ENCODE measurements at regions not wholly inside any gene's neighbourhood (a gene's known extent, or its start where the extent isn't known, plus 50 kb on each side); places are given as distances from the start of the nearest gene placed in this dataset.

DNA sequence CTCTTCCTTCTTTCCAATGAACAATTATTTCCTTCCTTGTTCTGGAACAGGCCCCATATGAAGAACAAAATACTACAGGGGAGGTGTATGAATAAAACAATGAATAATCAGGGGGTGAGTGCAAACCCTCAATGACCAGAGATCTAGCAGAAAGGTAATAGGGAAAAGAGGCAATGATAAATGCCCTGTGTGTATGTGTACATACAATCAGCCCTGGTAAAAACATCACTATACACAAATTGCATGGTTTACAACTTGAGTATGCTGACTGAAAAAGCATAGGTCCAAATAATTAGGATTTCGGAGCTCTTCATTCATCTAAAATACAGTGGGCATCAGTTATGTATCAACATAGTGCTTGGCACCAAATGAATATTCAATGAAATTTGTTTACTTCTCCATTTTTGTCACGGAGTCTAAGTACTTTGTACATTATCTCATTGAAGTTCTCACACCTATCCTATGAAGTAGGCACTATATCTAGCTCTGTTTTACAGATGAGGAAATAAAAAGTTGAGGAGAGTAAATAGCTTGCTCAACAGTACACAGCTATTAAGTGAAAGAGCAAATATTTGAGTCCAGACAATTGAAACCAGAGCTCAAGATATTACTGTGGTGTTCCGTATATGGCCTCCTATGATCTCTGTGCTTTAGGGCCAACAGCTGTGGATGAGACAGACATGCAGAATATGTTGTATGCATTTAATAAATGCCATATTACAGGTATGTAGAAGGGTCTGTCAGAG, 1065.4 kb downstream of the SORCS3 start:
- H3K36me3 ChIP-seq, result no peaks in the 10 kb centered on the region
- peaks cover 0 to 6% (median 4%) of the 10 kb centered on the region in 3 donors for H3K4me1 ChIP-seq
- intact Hi-C loops (cut with DNase I), result no loop called here
- H3K27ac ChIP-seq, result no peak overlapping the region
- TF ChIP-seq, protein P1, sequence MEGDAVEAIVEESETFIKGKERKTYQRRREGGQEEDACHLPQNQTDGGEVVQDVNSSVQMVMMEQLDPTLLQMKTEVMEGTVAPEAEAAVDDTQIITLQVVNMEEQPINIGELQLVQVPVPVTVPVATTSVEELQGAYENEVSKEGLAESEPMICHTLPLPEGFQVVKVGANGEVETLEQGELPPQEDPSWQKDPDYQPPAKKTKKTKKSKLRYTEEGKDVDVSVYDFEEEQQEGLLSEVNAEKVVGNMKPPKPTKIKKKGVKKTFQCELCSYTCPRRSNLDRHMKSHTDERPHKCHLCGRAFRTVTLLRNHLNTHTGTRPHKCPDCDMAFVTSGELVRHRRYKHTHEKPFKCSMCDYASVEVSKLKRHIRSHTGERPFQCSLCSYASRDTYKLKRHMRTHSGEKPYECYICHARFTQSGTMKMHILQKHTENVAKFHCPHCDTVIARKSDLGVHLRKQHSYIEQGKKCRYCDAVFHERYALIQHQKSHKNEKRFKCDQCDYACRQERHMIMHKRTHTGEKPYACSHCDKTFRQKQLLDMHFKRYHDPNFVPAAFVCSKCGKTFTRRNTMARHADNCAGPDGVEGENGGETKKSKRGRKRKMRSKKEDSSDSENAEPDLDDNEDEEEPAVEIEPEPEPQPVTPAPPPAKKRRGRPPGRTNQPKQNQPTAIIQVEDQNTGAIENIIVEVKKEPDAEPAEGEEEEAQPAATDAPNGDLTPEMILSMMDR (IDR thresholded peaks at IDR 0.05), result no peak
- H3K27me3 ChIP-seq, result no peaks in the 10 kb centered on the region
- no peak for DNase-seq
- peak; percentile 64 to 93 (median 86) for ATAC-seq
- H3K4me3 ChIP-seq, result no peak overlapping the region
- FAIRE-seq, result no peak
- WGBS, 2 donors, result 43 to 46% methylated on average over 3 of the region's 3 CpGs
- H3K9me3 ChIP-seq, result no peaks in the 10 kb centered on the region

DNA sequence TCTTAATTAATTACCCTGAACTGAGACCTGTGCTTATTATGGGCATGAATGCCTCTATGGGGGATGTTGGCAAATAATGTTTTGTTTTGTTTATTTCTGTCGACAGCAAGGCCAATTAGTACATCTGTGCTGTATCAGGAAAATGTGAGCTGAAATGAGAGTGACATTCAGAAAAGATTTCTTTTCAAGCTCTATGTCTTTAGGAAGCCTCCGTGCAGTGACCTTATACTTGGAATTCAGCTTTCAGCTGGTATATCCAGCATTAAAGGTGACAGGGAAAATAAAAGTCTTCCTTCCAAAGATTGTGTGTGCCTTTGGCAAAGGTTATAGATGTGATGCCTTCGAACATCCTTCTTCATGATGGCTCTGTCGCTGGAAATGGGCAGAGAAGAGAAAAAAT, 1061.1 kb downstream of the SORCS3 start:
- H3K27ac ChIP-seq, result no peak overlapping the region
- peaks cover 0 to 6% (median 4%) of the 10 kb centered on the region in 3 donors for H3K4me1 ChIP-seq
- no peaks in the 10 kb centered on the region for H3K36me3 ChIP-seq
- no peak for DNase-seq
- H3K4me3 ChIP-seq, result no peak overlapping the region
- no peak for ATAC-seq
- intact Hi-C loops (cut with DNase I), result no loop called here
- TF ChIP-seq, protein P1 (IDR thresholded peaks at IDR 0.05), result no peak
- WGBS, 2 donors, result 79 to 82% methylated on average over 4 of the region's 4 CpGs
- H3K27me3 ChIP-seq, result no peaks in the 10 kb centered on the region
- FAIRE-seq, result no peak
- no peaks in the 10 kb centered on the region for H3K9me3 ChIP-seq

DNA sequence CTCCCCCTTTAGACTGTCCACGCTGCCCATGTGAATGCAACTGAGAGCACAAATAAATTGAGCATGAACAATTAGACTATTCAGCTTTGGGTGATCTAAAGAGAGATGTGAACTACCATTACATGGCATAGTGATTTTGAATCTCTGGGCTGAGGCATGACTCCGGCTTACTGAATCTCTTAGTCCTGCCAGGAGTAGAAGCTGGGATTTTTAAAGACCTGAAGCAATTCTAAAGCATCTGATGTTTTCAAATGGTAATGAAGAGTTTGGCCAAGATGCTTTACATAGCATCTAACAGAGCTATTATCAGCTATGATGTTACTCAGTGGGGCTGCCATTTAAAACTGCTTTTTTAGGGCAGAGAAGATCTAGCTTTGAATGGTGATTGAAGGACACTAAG, 1059.1 kb downstream of the SORCS3 start:
- TF ChIP-seq, protein P1 (IDR thresholded peaks at IDR 0.05), result no peak
- no peaks in the 10 kb centered on the region for H3K36me3 ChIP-seq
- H3K4me1 ChIP-seq, result peaks cover 0 to 3% (median 0%) of the 10 kb centered on the region in 3 donors
- no peak overlapping the region for H3K27ac ChIP-seq
- intact Hi-C loops (cut with DNase I), result no loop called here
- no peaks in the 10 kb centered on the region for H3K9me3 ChIP-seq
- WGBS, 2 donors, result 74 to 86% methylated on average over 2 of the region's 2 CpGs
- no peak overlapping the region for H3K4me3 ChIP-seq
- ATAC-seq, result no peak
- H3K27me3 ChIP-seq, result no peaks in the 10 kb centered on the region
- DNase-seq, result no peak
- no peak for FAIRE-seq

DNA sequence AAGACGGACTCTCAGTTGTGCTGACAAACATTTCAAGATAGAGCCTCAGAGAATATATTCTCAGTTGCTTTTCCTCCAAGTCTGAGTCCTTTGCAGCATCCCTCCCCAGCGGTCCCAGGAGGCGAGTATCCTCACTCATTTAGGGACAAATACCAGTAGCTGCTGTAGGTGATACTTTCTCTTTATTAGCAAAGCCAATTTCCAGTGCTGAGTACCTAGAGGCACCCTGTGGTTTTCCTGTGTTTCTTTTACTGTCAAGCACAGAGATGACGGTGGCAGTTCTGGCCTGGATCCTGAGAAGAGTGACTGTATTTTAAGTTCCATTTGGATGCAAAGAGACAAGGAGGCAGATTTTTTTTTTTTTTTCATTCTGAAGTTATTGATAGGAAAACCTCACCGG, 1058.4 kb downstream of the SORCS3 start:
- DNase-seq, result no peak
- Histone ChIP-seq H3K27me3 (no peaks in the 10 kb centered on the region), H3K4me1 (peaks cover 0 to 3% (median 0%) of the 10 kb centered on the region in 3 donors), H3K36me3 (no peaks in the 10 kb centered on the region), H3K9me3 (no peaks in the 10 kb centered on the region), H3K27ac (no peak overlapping the region), H3K4me3 (no peak overlapping the region)
- no peak for FAIRE-seq
- no peak for ATAC-seq
- WGBS, 2 donors, result 78 to 87% methylated on average over 5 of the region's 5 CpGs
- intact Hi-C loops (cut with DNase I), result no loop called here
- TF ChIP-seq, protein P1 (IDR thresholded peaks at IDR 0.05), result no peak

DNA sequence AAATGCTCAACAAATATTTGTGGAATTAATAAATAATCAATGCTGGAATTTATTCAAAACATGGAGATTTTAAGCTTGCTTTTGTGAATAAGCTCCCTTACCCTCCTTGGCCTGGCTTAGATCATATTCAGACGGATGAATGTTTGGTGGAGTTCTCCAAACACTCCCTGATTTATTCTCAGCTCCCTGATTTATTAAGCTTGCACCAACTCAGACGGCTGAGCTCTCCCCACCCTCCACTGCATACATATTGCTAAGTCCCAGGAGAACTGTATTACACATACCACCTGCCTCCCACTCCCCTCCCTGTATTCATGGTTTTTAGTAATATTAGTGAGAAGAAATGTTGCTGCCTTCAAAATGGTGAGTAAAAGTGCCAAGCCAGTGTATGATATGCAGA, 1057.5 kb downstream of the SORCS3 start:
- Histone ChIP-seq H3K36me3 (no peaks in the 10 kb centered on the region), H3K27me3 (no peaks in the 10 kb centered on the region), H3K9me3 (no peaks in the 10 kb centered on the region), H3K27ac (no peak overlapping the region), H3K4me3 (no peak overlapping the region), H3K4me1 (peaks cover 0 to 3% (median 0%) of the 10 kb centered on the region in 3 donors)
- intact Hi-C loops (cut with DNase I), result no loop called here
- ATAC-seq (no peak), FAIRE-seq (no peak), DNase-seq (no peak)
- WGBS, 2 donors, result 77 to 86% methylated on average over 2 of the region's 2 CpGs
- TF ChIP-seq, protein P1 (IDR thresholded peaks at IDR 0.05), result no peak
